Sigmoid colon (tissue), 6 donors: ENCODE measurements at regions not wholly inside any gene's neighbourhood (a gene's known extent, or its start where the extent isn't known, plus 50 kb on each side); places are given as distances from the start of the nearest gene placed in this dataset.

Experiments used
- DNase-seq: peaks from one replicate; pipeline ENCODE4 v3.0.0-alpha.2; 2019
- H3K27ac ChIP-seq, 4 donors: fragments of 200-600 bp; sonication (generic); one replicate each; pipeline ENCODE4 v1.5.1; 2016 to 2019; ENCODE audit warnings: mild to moderate bottlenecking in 1 of 4
- H3K27me3 ChIP-seq, 3 donors: fragments of 200-600 bp; sonication (generic); one replicate each; pipeline ENCODE4 v1.5.1; 2019; ENCODE audit warnings: mild to moderate bottlenecking in 1 of 3
- H3K36me3 ChIP-seq, 4 donors: fragments of 200-600 bp; sonication (generic); one replicate each; pipeline ENCODE4 v1.5.1; 2016 to 2019
- H3K4me1 ChIP-seq, 4 donors: fragments of 200-600 bp; sonication (generic); one replicate each; pipeline ENCODE4 v1.5.1; 2017 to 2019
- H3K4me3 ChIP-seq, 4 donors: fragments of 200-600 bp; sonication (generic); one replicate each; pipeline ENCODE4 v1.5.1; 2017 to 2019; ENCODE audit warnings: mild to moderate bottlenecking in 2 of 4, moderate library complexity in 1 of 4
- H3K9me3 ChIP-seq, 4 donors: fragments of 200-600 bp in 3 of 4; sonication (generic) in 3 of 4; one replicate each; pipeline versions ENCODE4 v1.5.1 to v1.6.1; 2013 to 2019
- EP300 ChIP-seq, 4 donors: sonication (generic); formaldehyde crosslinking; IDR thresholded peaks; one replicate each; pipeline ENCODE4 v1.6.1; 2017; ENCODE audit warnings: antibody characterized with exemption in 4 of 4
- POLR2A ChIP-seq, 2 donors: fragments of 450-650 bp; IDR thresholded peaks; one replicate each; pipeline ENCODE4 v1.6.1; 2016; ENCODE audit warnings: antibody characterized with exemption in 2 of 2, mild to moderate bottlenecking in 2 of 2, moderate library complexity in 2 of 2
- POLR2AphosphoS5 ChIP-seq, 4 donors: sonication (generic); formaldehyde crosslinking; IDR thresholded peaks; one replicate each; pipeline ENCODE4 v1.6.1; 2017; ENCODE audit warnings: antibody characterized with exemption in 4 of 4
- WGBS, 2 donors: extraction: QIAGEN DNeasy Blood & Tissue Kit; methylation state at CpG; one replicate each; pipeline ENCODE4 v1.1.7; 2013; 5-methylcytosine and 5-hydroxymethylcytosine counted together
- intact Hi-C: fragments of 100-400 bp; cut with DNase I; formaldehyde crosslinking; loops from one replicate; pipeline ENCODE4 v1.15.1; 2023
- TF ChIP-seq, protein P1 (sequence below), 4 experiments: fragments of 450-650 bp in 3 of 4; fragments of 200-600 bp in 1 of 4; IDR thresholded peaks; one replicate each; pipeline ENCODE4 v1.5.1; 2016 to 2019; ENCODE audit warnings: antibody characterized with exemption in 4 of 4, mild to moderate bottlenecking in 3 of 4, moderate library complexity in 2 of 4
- donor health status: healthy with polysubstance abuse.
- donor health status: healthy.

DNA sequence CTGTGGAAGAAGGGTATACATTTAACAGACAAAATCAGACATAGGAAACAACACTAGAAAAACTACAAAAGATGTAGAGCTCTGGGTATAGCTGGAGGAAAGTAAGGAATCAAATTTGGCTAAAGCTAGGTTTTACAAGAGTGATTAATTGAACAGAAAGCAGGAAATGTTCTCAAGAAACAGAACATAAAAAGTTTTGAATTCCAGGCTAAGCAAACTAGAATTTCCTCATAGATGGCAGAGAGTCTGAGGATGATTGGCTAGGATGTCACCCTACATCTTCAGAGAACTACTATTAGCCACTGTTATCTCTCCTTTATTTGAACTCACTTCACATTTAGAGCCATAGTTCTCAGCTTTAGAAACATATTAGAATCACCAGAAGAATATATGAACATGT, 502.1 kb upstream of the PAPPA start:
- intact Hi-C loops, result loop anchor here (10.0 kb wide), 1 partner anchor 293 kb away; no protein-coding TSS in a partner anchor
- Histone ChIP-seq H3K4me3 (no peak overlapping the region), H3K4me1 (peaks cover 0 to 16% (median 8%) of the 10 kb centered on the region in 4 donors), H3K27ac (peak overlapping the region; percentile 61 to 71 (median 68)), H3K36me3 (no peaks in the 10 kb centered on the region), H3K9me3 (no peaks in the 10 kb centered on the region), H3K27me3 (no peaks in the 10 kb centered on the region)
- DNase-seq, result no peak
- TF ChIP-seq EP300 (IDR thresholded peaks at IDR 0.05), result no peak
- TF ChIP-seq POLR2AphosphoS5 (IDR thresholded peaks at IDR 0.05), result peak in 1 of 4 donors; percentile 37

DNA sequence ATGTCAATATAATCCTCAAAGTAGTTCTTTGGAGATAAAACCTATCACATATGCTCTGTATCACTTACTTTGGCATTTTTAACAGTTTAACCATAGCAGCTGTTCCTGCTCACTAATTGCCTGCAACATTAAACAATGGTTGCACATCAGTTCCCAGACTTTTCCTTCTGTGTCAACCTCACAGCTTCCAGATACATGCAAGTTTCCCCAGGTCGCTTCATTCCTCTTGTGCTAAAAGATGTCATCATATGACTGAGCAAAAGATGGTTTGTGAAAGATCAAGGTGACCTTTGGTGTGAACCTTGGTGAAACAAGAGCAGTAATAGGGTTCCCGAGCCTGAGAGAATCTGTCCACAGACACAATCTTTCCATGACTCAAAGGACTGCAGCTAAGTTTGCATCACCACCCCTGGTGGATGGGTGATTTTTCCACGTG, 500.4 kb upstream of the PAPPA start:
- Histone ChIP-seq H3K4me1 (peaks cover 0 to 16% (median 8%) of the 10 kb centered on the region in 4 donors), H3K27me3 (no peaks in the 10 kb centered on the region), H3K4me3 (no peak overlapping the region), H3K9me3 (no peaks in the 10 kb centered on the region), H3K27ac (peak overlapping the region in 3 of 4 donors; percentile 14 to 71 (median 65)), H3K36me3 (no peaks in the 10 kb centered on the region)
- TF ChIP-seq POLR2A (IDR thresholded peaks at IDR 0.05) (no peak), POLR2AphosphoS5 (IDR thresholded peaks at IDR 0.05) (peak; percentile 26 to 55 (median 48))
- intact Hi-C loops, result loop anchor here (10.0 kb wide), 1 partner anchor 292 kb away; no protein-coding TSS in a partner anchor
- WGBS, 2 donors, result 41 to 58% methylated on average over 3 of the region's 3 CpGs
- peak; percentile 66 for DNase-seq

GRCh38 chr9:115657695-115658094, 495.9 kb upstream of the PAPPA start:
- no peaks in the 10 kb centered on the region for H3K36me3 ChIP-seq
- intact Hi-C loops, result loop anchor here (10.0 kb wide), 1 partner anchor 287 kb away; no protein-coding TSS in a partner anchor
- no peak overlapping the region for H3K4me3 ChIP-seq
- H3K27me3 ChIP-seq, result no peaks in the 10 kb centered on the region
- DNase-seq, result no peak
- no peak for TF ChIP-seq EP300 (IDR thresholded peaks at IDR 0.05)
- TF ChIP-seq, protein P1, sequence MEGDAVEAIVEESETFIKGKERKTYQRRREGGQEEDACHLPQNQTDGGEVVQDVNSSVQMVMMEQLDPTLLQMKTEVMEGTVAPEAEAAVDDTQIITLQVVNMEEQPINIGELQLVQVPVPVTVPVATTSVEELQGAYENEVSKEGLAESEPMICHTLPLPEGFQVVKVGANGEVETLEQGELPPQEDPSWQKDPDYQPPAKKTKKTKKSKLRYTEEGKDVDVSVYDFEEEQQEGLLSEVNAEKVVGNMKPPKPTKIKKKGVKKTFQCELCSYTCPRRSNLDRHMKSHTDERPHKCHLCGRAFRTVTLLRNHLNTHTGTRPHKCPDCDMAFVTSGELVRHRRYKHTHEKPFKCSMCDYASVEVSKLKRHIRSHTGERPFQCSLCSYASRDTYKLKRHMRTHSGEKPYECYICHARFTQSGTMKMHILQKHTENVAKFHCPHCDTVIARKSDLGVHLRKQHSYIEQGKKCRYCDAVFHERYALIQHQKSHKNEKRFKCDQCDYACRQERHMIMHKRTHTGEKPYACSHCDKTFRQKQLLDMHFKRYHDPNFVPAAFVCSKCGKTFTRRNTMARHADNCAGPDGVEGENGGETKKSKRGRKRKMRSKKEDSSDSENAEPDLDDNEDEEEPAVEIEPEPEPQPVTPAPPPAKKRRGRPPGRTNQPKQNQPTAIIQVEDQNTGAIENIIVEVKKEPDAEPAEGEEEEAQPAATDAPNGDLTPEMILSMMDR (IDR thresholded peaks at IDR 0.05), result no peak
- no peak for TF ChIP-seq POLR2AphosphoS5 (IDR thresholded peaks at IDR 0.05)
- TF ChIP-seq POLR2A (IDR thresholded peaks at IDR 0.05), result no peak
- 32 to 75% methylated on average over 2 of the region's 2 CpGs for WGBS, 2 donors
- H3K9me3 ChIP-seq, result no peaks in the 10 kb centered on the region
- no peak overlapping the region for H3K27ac ChIP-seq
- H3K4me1 ChIP-seq, result no peaks in the 10 kb centered on the region

- no peak for DNase-seq
- H3K27me3 ChIP-seq, result no peaks in the 10 kb centered on the region
- no peak overlapping the region for H3K4me3 ChIP-seq
- H3K9me3 ChIP-seq, result no peaks in the 10 kb centered on the region
- intact Hi-C loops, result no loop called here
- H3K36me3 ChIP-seq, result no peaks in the 10 kb centered on the region
- peaks cover 0 to 9% (median 4%) of the 10 kb centered on the region in 4 donors for H3K4me1 ChIP-seq
- TF ChIP-seq, protein P1 (IDR thresholded peaks at IDR 0.05), result no peak
- TF ChIP-seq POLR2AphosphoS5 (IDR thresholded peaks at IDR 0.05) (no peak), POLR2A (IDR thresholded peaks at IDR 0.05) (no peak), EP300 (IDR thresholded peaks at IDR 0.05) (no peak)
- 92 to 94% methylated on average over 2 of the region's 2 CpGs for WGBS, 2 donors
- H3K27ac ChIP-seq, result peak overlapping the region in 1 of 4 donors; percentile 29
These were observed 488.1 kb upstream of the PAPPA start for GRCh38 chr9:115665519-115665918.

DNA sequence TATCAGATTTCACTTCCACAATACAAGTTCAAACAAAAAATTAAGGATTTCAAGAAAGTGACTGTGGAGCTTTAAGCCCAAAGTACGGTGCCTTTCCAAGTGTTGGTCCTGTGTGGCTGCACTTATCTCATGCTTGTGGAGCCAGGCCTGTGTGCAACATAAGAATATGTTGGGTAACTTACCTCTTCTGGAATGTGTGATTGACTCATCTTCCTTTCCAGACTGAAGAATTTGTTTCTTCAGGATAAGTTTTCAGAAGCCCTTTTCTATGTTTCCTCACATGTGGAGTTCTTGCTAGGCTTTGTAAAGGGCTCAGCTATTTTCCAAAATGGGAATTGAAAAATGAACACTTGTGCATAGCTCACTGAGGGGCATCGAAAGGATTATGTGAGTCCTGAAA, 485.1 kb upstream of the PAPPA start:
- 94% methylated on average over 2 of the region's 2 CpGs for WGBS, 2 donors
- DNase-seq, result peak; percentile 70

More for the DNA sequence above, 485.1 kb upstream of the PAPPA start:
- no peaks in the 10 kb centered on the region for H3K36me3 ChIP-seq
- H3K4me1 ChIP-seq, result peaks cover 0 to 25% (median 20%) of the 10 kb centered on the region in 4 donors
- no peak for TF ChIP-seq EP300 (IDR thresholded peaks at IDR 0.05)
- TF ChIP-seq POLR2AphosphoS5 (IDR thresholded peaks at IDR 0.05), result no peak
- TF ChIP-seq, protein P1 (IDR thresholded peaks at IDR 0.05), result no peak
- TF ChIP-seq POLR2A (IDR thresholded peaks at IDR 0.05), result no peak
- H3K27me3 ChIP-seq, result no peaks in the 10 kb centered on the region
- H3K4me3 ChIP-seq, result no peak overlapping the region
- H3K27ac ChIP-seq, result peak overlapping the region in 1 of 4 donors; percentile 2
- intact Hi-C loops, result no loop called here
- H3K9me3 ChIP-seq, result no peaks in the 10 kb centered on the region
